ENCODE measurements at regions not wholly inside any gene's neighbourhood (a gene's known extent, or its start where the extent isn't known, plus 50 kb on each side); places are given as distances from the start of the nearest gene placed in this dataset.

- no peak for TF ChIP-seq CTCF (IDR thresholded peaks at IDR 0.05)
- no peak for TF ChIP-seq POLR2A (IDR thresholded peaks at IDR 0.05)
- TF ChIP-seq EP300 (IDR thresholded peaks at IDR 0.05) = no peak
These were observed 412.3 kb upstream of the CHORDC1 start for GRCh38 chr11:90635151-90635550.

Data from ovary (tissue), 3 donors.